OCI-LY3 (cell line): ENCODE measurements at regions not wholly inside any gene's neighbourhood (a gene's known extent, or its start where the extent isn't known, plus 50 kb on each side); places are given as distances from the start of the nearest gene placed in this dataset.

Experiments used
- CTCF ChIP-seq: fragments of 200-600, 300-600 bp; sonication (generic); IDR thresholded peaks from 2 replicates; pipeline ENCODE4 v1.5.1; 2014; ENCODE audit warnings: antibody characterized with exemption, low read length, low read depth
- EZH2phosphoT487 ChIP-seq: fragments of 200-600 bp; shearing (Covaris generic); IDR thresholded peaks from 2 replicates; pipeline ENCODE4 v1.6.1; 2018; ENCODE audit warnings: antibody characterized with exemption, mixed run types, low read depth

- no peak for TF ChIP-seq CTCF
- TF ChIP-seq EZH2phosphoT487, result no peak
Observed at GRCh38 chr6:140041056-140041455, 666.6 kb upstream of the CITED2 start.
